DND-41 (cell line): ENCODE measurements at regions not wholly inside any gene's neighbourhood (a gene's known extent, or its start where the extent isn't known, plus 50 kb on each side); places are given as distances from the start of the nearest gene placed in this dataset.

Experiments
- EZH2 ChIP-seq: IDR thresholded peaks from 3 replicates; pipeline ENCODE4 v1.6.1; 2012; ENCODE audit warnings: borderline replicate concordance, low read depth, mild to moderate bottlenecking, moderate library complexity, low read length, inconsistent platforms; ENCODE audit not compliant: severe bottlenecking
- TF ChIP-seq, protein P1 (sequence below): IDR thresholded peaks from 2 replicates; pipeline ENCODE4 v1.5.1; 2012; ENCODE audit warnings: borderline replicate concordance, low read length, moderate library complexity, mild to moderate bottlenecking; ENCODE audit not compliant: poor library complexity, severe bottlenecking; ENCODE audit errors: extremely low read depth

DNA sequence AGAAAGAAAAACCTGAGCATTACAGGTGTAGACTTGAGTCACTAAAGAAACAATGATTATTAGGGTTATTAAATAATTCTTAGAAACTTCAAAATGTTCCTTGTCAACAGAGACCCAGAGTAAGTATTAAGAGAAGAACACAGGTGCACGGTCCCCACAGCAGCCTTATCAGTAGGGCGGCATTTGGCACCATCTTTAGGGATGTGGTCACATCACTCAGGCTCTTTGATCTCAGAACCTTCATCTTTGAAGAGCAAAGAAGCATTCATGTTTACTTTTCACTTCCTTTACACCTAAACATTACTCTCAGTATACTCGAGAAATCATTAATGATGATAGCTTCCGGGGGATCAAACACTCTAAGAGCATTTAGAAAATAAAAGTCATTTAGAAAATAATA lies 928.7 kb downstream of the KCNJ2 start:
- TF ChIP-seq, protein P1, sequence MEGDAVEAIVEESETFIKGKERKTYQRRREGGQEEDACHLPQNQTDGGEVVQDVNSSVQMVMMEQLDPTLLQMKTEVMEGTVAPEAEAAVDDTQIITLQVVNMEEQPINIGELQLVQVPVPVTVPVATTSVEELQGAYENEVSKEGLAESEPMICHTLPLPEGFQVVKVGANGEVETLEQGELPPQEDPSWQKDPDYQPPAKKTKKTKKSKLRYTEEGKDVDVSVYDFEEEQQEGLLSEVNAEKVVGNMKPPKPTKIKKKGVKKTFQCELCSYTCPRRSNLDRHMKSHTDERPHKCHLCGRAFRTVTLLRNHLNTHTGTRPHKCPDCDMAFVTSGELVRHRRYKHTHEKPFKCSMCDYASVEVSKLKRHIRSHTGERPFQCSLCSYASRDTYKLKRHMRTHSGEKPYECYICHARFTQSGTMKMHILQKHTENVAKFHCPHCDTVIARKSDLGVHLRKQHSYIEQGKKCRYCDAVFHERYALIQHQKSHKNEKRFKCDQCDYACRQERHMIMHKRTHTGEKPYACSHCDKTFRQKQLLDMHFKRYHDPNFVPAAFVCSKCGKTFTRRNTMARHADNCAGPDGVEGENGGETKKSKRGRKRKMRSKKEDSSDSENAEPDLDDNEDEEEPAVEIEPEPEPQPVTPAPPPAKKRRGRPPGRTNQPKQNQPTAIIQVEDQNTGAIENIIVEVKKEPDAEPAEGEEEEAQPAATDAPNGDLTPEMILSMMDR: no peak
- no peak for TF ChIP-seq EZH2
